Stimulated activated CD4-positive, alpha-beta T cell treated with anti-CD3 and anti-CD28 coated beads, Interleukin-15, amount 100 ng/mL, for 24 hours (primary cell): ENCODE measurements at regions not wholly inside any gene's neighbourhood (a gene's known extent, or its start where the extent isn't known, plus 50 kb on each side); places are given as distances from the start of the nearest gene placed in this dataset.
"Not testable (repeated sequence)": the region's sequence is repeated elsewhere in the genome, so short reads cannot be mapped to it uniquely, and the experiment has no call there.

Experiments used
- DNase-seq: peaks from one replicate; pipeline ENCODE4 v3.0.0-alpha.2; 2020

DNA sequence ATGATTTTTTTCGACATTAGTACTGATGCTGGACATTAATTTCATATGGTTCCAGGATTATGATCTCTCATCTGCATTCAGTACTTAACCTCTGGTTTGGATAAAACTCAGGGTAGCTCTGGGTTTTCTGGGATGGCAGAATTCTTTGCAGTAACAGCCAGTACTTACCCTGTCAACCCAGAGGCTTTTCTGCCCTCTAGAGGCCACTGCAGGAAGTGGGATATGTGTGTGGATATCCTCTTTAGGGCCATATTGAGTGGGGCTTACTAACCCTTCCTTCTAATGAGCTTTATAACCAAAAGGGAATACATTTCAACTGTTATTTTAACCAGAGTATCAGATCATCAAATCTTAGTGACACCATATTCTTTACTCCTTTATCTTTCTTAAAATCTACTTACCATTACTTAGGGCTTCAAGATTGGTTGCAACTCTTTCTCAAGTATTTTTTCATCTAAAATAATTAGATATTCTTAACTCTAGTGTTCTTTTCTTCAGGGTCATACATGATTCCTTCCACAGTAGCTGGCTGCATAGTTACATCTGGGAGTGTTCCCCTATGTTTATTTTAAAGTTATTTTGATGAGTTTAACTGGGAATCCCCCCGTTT lies 488.0 kb upstream of the STXBP6 start:
- DNase-seq: peak; percentile 19

DNA sequence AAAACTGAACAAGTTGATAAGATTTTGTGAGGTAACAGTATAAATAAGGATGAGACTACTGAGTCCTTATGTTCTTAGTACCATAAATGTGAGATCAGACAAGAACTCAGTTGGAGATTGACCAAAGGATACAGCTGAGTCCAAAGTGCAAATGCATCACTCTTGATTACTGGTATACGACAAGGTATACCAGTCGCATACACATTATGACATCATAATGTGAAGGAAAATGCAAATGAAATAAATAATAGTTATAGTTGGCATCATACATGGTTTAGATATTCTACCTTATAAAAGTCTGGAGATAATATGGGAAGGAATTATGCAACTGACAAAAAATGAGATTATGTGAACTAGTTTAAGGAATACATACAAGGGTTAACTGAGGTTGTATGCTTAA lies 476.3 kb upstream of the STXBP6 start:
- DNase-seq: no peak

DNA sequence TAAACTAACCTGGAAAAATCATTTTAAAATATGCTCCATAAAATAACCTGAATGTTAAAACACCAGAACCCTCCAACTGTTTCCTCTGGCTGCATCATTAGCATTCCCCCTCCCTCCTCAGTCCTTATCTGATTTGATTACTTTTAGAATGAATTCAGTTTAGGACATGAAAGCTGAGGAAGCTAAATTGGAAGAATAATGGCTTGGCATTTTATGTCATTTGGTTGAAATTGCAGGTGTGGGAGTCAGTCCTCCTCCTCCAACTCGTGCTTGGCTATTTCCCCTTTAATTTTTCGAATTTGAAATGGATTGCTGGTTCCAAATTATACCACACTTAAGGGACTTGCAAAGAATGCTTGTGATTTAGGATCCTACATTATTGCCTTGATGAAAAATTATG lies 473.0 kb upstream of the STXBP6 start:
- no peak for DNase-seq

DNA sequence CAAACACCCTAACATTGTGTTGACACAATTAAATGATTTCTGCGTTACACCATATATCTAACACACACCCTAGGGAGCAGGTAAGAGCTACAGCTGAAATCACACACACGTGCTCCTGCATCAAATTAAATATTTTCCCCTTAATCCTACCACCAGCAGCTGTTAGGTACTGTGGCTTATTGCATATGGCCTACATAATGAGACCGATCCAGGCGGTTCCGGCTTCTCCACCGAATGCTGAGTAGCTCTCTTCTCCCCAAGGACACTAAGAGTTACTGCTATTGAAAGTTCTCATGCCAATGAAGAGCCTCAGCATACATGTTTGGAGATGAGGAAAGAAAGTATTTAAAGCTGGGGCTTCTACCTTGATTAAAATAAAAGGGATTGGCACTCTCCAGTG lies 472.2 kb upstream of the STXBP6 start:
- DNase-seq: no peak

DNA sequence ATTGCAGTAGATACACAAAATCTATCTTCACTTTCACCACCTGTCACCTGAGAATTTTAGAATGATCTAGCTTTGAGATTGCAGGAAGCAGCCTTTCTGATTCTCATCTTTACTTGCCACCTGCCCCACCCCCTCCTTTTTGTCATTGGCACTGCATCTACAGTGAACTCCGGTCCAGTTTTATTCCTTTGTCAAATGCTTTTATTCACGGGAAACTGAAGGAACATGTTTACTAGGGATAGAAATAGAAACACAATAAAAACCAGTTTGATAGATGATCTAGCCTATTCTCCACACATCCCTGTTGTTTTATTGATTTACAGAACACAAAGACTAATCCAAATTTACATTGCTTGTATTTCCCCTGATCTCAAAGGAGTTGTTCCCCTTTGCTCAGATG lies 471.7 kb upstream of the STXBP6 start:
- DNase-seq: no peak

DNA sequence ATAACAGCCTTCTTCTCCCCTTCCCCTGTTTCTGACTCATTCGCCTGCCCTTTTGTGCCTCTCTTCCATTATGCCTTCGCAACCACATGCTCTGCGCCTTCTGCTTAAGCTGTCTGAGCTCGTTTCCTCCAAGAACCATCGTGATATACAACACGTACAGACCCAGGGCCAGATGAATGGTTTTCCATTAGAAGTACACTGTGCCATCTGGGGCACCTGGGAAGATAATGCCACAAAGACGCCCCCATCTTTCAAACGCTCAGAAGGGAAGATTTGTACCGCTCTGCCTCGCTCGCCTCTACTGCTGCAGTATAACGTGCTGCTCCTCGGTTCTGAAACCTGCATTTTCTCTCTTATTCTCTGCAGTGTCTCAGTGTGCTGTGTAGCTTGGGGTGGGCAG lies 470.9 kb upstream of the STXBP6 start:
- DNase-seq: no peak

DNA sequence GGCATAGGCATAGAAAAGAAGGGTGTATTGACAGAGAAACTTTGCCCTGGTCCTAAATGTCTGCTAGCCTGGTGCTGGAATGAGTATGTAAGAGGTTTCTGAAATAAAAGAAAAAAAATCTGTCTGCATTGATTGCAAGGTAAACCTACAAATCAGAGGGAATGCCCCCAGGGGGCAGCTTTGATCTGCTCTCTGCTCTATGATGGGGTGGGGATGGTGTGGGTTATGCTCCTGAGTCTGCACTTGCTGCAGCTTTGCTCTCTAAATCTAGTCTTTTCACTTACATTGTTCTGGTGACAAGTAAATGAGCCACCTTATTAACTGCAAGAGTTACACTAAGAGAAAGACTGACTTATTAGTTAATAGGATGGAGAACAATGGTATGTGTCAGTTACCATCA lies 468.4 kb upstream of the STXBP6 start:
- DNase-seq: no peak

DNA sequence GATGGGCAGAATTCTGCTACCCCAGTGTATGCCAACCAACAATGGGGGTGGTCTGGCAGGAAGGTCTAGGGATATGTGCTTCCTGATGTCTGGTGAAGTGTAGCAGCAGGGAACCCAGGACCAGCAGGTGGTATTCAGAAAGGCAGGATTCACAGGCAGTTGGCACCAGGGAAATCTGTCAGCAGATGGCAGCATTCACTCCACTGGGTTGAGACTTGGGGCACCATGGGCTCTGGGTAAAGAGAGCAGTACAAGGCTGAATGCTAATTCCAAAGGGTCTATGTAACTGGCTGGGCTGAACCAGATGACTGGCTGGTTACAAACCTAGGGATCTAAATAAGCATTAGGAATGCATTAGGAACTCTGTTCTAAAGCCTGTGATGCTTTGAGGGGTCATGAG lies 466.9 kb upstream of the STXBP6 start:
- no peak for DNase-seq

DNA sequence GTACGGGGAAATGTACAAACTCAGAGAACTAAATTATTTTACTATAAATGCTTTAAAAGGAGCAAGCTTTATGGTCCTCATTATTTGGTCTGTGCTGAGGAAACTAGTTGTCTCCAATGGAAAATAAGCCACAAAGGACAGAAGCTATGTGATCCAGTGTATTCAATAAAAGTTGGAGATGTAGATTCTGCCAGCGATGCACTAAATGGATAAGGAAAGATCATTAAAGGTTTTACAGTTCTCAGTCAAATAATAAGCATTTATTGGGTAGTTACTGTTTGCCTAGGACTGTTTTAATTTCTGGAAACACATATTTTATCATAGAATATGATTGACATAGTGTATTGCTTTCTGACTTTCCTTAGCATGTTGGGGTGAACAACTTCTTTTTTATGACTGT lies 458.9 kb upstream of the STXBP6 start:
- no peak for DNase-seq

DNA sequence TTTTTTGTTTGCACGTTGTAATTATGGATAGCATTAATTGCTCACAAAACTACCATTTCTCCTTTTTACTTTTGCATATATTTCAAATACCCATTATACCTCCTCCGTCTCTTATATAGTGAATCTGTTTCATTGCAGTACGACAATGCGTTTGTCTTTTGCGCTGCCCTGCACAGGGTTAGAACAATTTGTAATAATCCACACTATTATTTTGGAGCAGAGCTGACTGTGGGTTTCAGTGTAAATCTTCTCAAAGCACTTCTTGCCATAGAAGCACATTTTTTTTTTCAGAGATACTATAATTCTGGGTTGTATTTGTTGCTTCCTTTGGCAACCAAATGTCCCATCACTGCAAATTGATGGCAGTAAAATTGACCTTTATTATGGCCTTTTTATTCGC lies 451.8 kb upstream of the STXBP6 start:
- DNase-seq: no peak

DNA sequence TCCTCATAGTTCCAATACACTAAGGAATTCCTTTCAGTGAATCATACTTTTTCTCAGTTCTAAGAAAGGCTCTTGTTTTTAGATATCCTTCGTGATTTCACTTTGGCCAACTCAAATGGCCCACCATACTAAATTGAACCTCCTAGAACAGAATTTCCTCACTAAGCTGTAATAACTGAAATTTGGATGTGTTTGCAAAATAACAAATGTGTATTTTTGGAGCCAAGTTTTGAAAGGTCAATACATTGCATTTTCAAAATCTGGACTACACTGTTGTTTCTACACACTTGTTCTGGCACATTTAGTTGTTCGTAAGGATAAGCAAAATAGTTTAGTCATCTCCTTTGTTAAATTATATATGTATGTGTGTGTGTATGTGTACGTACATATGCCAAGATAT lies 439.0 kb upstream of the STXBP6 start:
- no peak for DNase-seq

DNA sequence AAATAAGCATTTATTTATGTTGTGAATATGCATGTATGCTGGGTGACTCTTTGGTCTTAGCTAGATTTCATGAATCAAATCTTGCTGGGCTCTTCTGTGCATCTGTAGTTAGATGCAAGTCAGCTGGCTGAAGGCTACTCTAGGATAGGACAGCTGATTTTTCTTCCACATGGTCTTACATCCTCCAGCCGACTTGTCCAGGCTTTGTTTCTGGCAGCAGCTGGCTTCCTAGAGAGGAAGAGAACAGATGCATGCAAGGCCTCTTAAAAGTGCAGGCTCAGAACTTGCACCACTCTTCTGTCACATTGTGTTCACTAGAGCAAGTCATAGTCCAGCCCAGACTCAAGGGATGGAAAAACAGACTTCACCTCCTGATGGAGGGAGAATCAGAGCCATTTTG lies 435.4 kb upstream of the STXBP6 start:
- DNase-seq: no peak

DNA sequence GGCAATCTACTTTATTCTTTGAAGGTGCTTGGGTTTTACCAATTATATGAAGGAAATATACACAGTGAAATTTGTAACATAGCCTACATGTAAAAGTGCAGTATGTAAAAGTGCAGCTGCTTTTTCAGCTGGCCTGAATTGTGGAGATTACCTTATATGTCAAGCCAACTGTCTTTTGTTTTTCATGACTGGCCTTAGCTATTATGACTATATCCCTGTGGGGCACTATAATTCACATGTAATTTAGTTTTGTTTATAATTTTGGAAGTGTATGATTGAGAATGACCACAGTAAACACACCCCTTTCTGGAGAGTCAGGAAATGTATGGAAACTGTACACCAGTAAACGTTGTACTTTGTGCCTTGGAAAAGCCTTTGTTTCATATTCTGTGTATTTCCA lies 435.0 kb upstream of the STXBP6 start:
- no peak for DNase-seq

DNA sequence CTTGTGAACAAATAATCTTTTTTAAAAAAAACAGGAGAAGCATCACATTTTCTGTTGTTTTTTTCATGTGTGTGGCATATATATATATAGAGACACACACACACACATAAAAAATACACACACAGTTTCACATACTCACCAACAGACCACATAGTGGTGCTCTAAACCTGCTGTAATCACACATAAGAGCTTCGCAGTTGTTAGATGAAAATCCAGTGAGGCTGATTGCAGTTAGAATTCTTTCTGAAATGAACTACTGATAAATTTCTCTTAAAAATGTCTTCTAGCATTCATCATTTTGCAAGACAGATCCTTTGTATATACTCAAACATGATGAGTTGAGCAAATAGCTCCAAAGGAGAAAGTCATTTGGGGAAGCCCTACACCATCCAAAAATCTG lies 434.3 kb upstream of the STXBP6 start:
- DNase-seq: no peak

DNA sequence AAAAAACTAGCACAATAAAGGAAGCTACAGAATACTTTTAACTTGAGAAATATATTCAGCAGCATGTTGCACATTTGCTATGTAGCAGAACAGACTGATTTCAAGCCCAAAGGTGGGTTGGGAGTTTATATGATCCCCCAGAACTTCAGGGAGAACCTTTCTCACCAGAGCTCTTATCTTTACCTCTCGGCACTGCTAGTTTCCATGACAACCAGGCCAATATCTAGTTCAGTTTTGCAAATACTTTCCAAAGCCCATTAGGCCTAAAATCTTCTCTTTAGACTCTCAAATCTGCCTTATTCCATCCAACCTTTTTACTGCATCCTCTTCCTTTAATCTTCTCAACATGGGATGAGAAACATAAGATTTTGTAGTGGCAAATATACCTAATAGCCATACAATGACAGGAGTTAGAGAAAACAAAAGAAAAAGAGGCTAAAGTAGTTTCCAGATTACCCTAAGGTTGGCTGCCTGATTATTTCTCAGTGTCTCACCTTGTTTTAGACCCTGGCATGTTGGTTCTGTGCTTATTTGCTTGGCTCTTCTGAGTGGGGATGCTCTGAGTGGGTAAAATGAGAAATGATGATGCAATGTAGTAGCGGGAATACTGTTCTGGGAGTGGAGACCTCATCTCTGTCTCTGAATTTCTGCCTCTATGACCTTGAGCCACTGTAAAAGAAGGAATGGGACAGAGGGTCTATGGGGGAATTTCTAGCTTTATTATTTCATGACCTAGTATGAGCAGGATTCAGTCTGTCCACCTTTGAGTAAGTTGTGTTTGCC lies 427.6 kb upstream of the STXBP6 start:
- DNase-seq: no peak

DNA sequence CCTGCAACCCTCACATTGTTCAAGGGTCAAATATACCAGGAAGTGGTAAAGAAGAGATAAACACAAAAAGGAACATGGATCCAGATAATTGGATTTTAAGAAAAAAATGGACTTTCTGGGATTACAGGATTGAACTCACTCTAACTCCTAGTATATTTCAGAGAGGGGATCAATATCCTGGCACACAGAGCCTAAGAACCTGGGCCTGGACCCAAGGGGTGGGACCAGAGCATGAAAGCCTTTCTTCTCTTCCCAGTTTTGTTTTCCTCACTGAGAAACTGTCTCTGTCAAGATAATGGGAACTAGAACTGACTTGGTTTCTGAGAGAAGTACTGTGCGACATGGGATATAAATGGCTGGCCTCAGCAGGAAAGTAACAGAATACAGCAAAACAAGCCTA lies 422.8 kb upstream of the STXBP6 start:
- DNase-seq: no peak

DNA sequence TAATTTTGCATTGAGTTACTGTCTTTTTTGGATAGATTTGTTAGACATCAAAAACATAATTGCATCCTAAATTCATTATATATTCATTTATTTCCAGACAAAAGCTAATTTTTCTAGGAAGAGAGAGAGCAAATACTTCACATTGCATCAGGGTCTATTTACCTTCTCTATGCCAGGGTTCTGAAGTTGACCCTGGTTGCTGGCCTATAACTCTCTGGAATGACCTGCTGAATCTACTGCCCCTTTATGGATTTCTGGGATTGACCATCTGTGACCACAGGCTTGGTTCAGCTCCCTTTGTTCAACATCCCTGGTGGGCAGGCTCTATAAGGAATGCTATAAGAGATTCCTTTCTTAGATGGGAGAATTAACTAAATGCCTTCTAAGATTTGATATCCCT lies 414.8 kb upstream of the STXBP6 start:
- DNase-seq: no peak

DNA sequence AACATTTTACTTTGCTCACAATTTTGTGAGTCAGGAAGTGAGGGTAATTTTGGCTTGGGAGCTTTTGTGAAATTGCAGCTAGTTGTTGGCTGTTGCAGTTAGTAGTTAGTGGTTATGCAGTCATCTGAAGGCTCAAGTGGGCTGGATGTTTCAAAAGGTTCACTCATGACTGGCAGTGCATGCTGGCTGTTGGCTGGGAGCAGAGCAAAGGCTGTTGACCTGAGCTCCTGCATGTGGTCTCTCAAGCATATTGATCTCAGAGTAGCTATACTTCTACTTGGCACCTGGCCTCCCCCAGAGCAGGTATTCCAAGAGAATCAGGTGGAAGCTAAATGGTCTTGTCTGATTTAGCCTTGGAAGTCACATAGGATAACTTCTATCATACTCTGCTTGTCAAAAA lies 414.1 kb upstream of the STXBP6 start:
- no peak for DNase-seq

DNA sequence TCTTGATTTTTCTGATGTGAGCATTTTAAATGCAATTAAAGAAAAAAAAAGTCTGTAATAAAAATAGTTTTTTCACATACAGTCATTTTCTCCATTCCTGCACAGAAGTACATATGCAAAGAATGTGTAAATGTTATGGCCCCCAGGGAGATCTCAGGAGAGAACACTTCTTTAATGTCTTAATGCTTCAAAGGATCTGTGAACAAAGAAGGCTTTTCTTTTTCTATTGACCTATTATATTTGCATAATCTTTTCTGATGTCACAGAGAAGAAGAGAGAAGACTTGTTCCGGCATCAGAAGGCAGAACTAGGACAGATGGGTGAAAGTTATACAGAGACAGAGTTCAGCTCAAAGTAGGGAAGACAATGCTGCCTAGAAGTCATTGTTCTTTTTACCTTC lies 413.5 kb upstream of the STXBP6 start:
- DNase-seq: no peak

DNA sequence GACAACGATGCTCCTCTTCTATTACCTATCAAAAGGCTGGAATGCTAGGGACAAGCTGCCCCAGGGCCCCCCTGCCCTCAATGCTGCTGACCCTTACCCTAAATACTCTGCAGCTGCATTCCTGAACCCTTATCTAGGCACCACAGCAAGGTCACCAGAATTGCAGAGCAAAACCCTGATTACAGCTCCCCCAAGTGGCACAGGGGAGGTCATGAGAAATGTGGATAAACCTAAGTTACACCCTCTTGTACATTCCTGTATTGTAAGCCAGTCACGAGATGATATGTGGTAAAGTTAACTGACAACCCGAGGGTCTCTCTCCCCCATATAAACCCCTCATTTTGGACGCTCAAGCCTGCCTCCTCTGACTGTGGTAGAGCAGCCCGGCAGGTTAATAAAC lies 411.8 kb upstream of the STXBP6 start:
- no peak for DNase-seq

DNA sequence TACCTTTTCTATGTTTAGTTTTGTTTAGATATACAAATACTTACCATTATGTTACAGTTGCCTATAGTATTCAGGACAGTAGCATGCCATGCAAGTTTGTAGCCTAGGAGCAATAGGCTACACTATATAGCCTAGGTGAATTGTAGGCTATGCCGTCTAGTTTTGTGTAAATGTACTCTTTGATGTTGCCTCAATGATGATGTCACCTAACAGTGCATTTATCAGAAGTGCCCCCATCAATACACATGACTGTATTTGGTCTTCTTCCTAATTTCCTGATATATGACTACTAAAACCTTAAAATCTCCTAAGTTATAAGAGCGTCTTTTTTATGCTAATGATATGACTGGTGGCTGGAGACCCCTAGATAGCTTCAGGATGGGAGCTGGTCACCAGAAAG lies 394.4 kb upstream of the STXBP6 start:
- no peak for DNase-seq

DNA sequence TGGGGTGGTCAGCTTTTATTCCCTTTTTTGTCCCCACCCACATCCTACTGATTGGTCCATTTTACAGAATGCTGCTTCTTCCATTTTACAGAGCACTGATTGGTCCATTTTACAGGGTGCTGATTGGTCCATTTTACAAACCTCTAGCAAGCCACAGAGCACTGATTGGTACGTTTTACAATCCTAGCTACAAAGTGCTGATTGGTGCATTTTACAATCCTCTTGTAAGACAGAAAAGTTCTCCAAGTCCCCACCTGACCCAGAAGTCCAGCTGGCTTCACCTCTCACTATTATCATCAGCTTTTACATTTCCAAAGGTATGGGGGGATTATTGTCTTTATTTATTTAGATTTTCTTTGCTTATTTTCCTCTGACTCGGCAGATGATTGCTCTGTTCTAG lies 390.4 kb upstream of the STXBP6 start:
- DNase-seq: not testable (repeated sequence)

DNA sequence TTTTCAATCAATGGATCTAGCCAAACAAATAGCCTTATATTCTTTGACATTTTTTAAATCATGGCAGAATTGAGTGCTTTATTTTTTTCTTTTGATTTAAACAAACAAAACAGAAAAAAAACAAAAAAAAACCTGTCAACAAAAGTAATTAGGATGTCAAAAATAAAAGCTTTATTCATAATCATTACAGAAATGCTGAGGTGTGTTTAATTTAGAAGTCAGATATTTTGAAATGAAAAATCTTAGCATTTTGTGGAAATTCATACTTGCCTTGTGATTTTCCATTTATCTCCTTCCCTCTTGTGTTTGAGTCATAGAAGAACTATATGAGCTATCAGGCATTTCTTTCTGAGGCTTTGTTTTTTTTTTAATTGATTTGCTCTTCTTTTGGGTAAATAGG lies 387.0 kb upstream of the STXBP6 start:
- DNase-seq: no peak

DNA sequence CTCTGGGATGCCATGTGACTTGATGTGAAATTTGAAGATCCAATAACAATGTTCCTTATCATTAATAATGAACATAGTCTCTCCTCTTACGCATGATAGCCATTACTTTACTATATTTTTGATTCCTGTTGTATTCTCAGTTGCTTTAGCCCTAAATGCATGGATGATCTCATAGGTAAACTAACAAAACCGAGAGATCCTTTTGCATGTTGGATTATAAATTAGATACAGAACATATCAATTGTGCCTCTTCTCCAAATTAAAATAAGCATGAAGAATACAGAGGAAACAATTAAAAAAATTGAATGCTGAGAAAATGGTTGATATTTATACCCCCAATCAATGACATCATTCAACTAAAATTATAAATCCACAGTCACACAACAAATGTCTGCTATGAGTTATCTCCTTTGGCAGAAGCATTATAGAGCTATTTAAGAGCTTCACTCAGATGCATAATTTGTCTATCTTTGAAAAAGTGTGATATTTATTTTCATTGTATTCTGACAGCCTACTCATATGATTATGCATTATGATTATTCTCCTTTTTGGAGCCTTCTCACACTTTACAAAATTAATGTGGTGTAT lies 386.4 kb upstream of the STXBP6 start:
- DNase-seq: no peak
